Vagina (tissue), 2 donors: ENCODE measurements at regions not wholly inside any gene's neighbourhood (a gene's known extent, or its start where the extent isn't known, plus 50 kb on each side); places are given as distances from the start of the nearest gene placed in this dataset.

Experiments
- DNase-seq, 2 donors: peaks; one replicate each; pipeline ENCODE4 v3.0.0-alpha.2; 2017; ENCODE audit errors: extremely low spot score in 2 of 2
- H3K27ac ChIP-seq: fragments of 200-600 bp; sonication (generic); one replicate; pipeline ENCODE4 v1.5.1; 2019
- H3K27me3 ChIP-seq: fragments of 200-600 bp; sonication (generic); one replicate; pipeline ENCODE4 v1.5.1; 2019
- H3K36me3 ChIP-seq, 2 donors: fragments of 200-600 bp; sonication (generic); one replicate each; pipeline ENCODE4 v1.5.1; 2017 to 2019
- H3K4me1 ChIP-seq: fragments of 200-600 bp; sonication (generic); one replicate; pipeline ENCODE4 v1.5.1; 2019
- H3K4me3 ChIP-seq, 2 donors: fragments of 200-600 bp; sonication (generic); 1 replicate in 1 of 2; 2 replicates in 1 of 2; pipeline ENCODE4 v1.5.1; 2016 to 2019
- H3K9me3 ChIP-seq: fragments of 200-600 bp; sonication (generic); one replicate; pipeline ENCODE4 v1.5.1; 2019
- CTCF ChIP-seq, 3 experiments: fragments of 450-650 bp in 2 of 3; fragments of 200-600 bp in 1 of 3; sonication (generic) in 1 of 3; IDR thresholded peaks; one replicate each; pipeline ENCODE4 v1.5.1; 2017 to 2019; ENCODE audit warnings: antibody characterized with exemption in 3 of 3, mild to moderate bottlenecking in 2 of 3, moderate library complexity in 2 of 3
- POLR2A ChIP-seq, 2 donors: fragments of 450-650 bp; IDR thresholded peaks; one replicate each; pipeline ENCODE4 v1.6.1; 2017; ENCODE audit warnings: antibody characterized with exemption in 2 of 2, mild to moderate bottlenecking in 2 of 2, moderate library complexity in 2 of 2
- POLR2AphosphoS5 ChIP-seq, 2 donors: sonication (generic); formaldehyde crosslinking; IDR thresholded peaks; one replicate each; pipeline ENCODE4 v1.9.0; 2017; ENCODE audit warnings: antibody characterized with exemption in 2 of 2, mild to moderate bottlenecking in 2 of 2, low read depth in 1 of 2; ENCODE audit not compliant: insufficient read depth in 1 of 2
- intact Hi-C: fragments of 100-400 bp; cut with DNase I; formaldehyde crosslinking; loops from one replicate; pipeline ENCODE4 v1.15.1; 2023

- intact Hi-C loops = no loop called here
- Histone ChIP-seq H3K27me3 (no peaks in the 10 kb centered on the region), H3K4me3 (no peak overlapping the region), H3K36me3 (no peaks in the 10 kb centered on the region), H3K27ac (no peak overlapping the region), H3K4me1 (peaks cover 13% of the 10 kb centered on the region), H3K9me3 (no peaks in the 10 kb centered on the region)
- no peak for TF ChIP-seq CTCF (IDR thresholded peaks at IDR 0.05)
- no peak for DNase-seq
Measured at GRCh38 chr4:165783626-165784025, 89.4 kb upstream of the TLL1 start.

- peak in 1 of 2 donors; percentile 20 for TF ChIP-seq POLR2AphosphoS5 (IDR thresholded peaks at IDR 0.05; ENCODE audit: insufficient read depth in 1 of 2, low read depth in 1 of 2)
- TF ChIP-seq CTCF (IDR thresholded peaks at IDR 0.05) = no peak
- intact Hi-C loops = no loop called here
- Histone ChIP-seq H3K4me3 (no peak overlapping the region), H3K4me1 (peaks cover 13% of the 10 kb centered on the region), H3K27me3 (no peaks in the 10 kb centered on the region), H3K9me3 (no peaks in the 10 kb centered on the region), H3K27ac (no peak overlapping the region), H3K36me3 (no peaks in the 10 kb centered on the region)
- DNase-seq = no peak
Measured at GRCh38 chr4:165784672-165785071, 88.4 kb upstream of the TLL1 start.

GRCh38 chr4:165785337-165785736, 87.7 kb upstream of the TLL1 start:
- TF ChIP-seq POLR2AphosphoS5 (IDR thresholded peaks at IDR 0.05; ENCODE audit: insufficient read depth in 1 of 2, low read depth in 1 of 2) (no peak), POLR2A (IDR thresholded peaks at IDR 0.05) (no peak), CTCF (IDR thresholded peaks at IDR 0.05) (no peak)
- H3K9me3 ChIP-seq = no peaks in the 10 kb centered on the region
- H3K27me3 ChIP-seq = no peaks in the 10 kb centered on the region
- DNase-seq = no peak
- H3K4me3 ChIP-seq = no peak overlapping the region
- H3K4me1 ChIP-seq = peaks cover 13% of the 10 kb centered on the region
- no peaks in the 10 kb centered on the region for H3K36me3 ChIP-seq
- intact Hi-C loops = no loop called here
- H3K27ac ChIP-seq = no peak overlapping the region

- intact Hi-C loops = no loop called here
- Histone ChIP-seq H3K27me3 (no peaks in the 10 kb centered on the region), H3K27ac (no peak overlapping the region), H3K9me3 (no peaks in the 10 kb centered on the region), H3K4me3 (no peak overlapping the region), H3K36me3 (no peaks in the 10 kb centered on the region), H3K4me1 (peaks cover 13% of the 10 kb centered on the region)
- no peak for TF ChIP-seq CTCF (IDR thresholded peaks at IDR 0.05)
- no peak for TF ChIP-seq POLR2AphosphoS5 (IDR thresholded peaks at IDR 0.05; ENCODE audit: insufficient read depth in 1 of 2, low read depth in 1 of 2)
- TF ChIP-seq POLR2A (IDR thresholded peaks at IDR 0.05) = no peak
- no peak for DNase-seq
Measured at GRCh38 chr4:165787516-165788274, 85.3 kb upstream of the TLL1 start.

GRCh38 chr4:165788686-165789463, 84.2 kb upstream of the TLL1 start:
- Histone ChIP-seq H3K4me1 (peaks cover 13% of the 10 kb centered on the region), H3K36me3 (no peaks in the 10 kb centered on the region), H3K27me3 (no peaks in the 10 kb centered on the region), H3K27ac (no peak overlapping the region), H3K4me3 (no peak overlapping the region), H3K9me3 (no peaks in the 10 kb centered on the region)
- no peak for TF ChIP-seq CTCF (IDR thresholded peaks at IDR 0.05)
- no peak for TF ChIP-seq POLR2A (IDR thresholded peaks at IDR 0.05)
- no peak for TF ChIP-seq POLR2AphosphoS5 (IDR thresholded peaks at IDR 0.05; ENCODE audit: insufficient read depth in 1 of 2, low read depth in 1 of 2)
- DNase-seq = no peak
- intact Hi-C loops = no loop called here
